ENCODE measurements at regions not wholly inside any gene's neighbourhood (a gene's known extent, or its start where the extent isn't known, plus 50 kb on each side); places are given as distances from the start of the nearest gene placed in this dataset.

- no peaks in the 10 kb centered on the region for H3K27me3 ChIP-seq (ENCODE audit: control insufficient read depth, insufficient read depth, low read length)
- TF ChIP-seq, protein P1, sequence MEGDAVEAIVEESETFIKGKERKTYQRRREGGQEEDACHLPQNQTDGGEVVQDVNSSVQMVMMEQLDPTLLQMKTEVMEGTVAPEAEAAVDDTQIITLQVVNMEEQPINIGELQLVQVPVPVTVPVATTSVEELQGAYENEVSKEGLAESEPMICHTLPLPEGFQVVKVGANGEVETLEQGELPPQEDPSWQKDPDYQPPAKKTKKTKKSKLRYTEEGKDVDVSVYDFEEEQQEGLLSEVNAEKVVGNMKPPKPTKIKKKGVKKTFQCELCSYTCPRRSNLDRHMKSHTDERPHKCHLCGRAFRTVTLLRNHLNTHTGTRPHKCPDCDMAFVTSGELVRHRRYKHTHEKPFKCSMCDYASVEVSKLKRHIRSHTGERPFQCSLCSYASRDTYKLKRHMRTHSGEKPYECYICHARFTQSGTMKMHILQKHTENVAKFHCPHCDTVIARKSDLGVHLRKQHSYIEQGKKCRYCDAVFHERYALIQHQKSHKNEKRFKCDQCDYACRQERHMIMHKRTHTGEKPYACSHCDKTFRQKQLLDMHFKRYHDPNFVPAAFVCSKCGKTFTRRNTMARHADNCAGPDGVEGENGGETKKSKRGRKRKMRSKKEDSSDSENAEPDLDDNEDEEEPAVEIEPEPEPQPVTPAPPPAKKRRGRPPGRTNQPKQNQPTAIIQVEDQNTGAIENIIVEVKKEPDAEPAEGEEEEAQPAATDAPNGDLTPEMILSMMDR (IDR thresholded peaks at IDR 0.05; ENCODE audit: low read depth, low read length) = no peak
- POLR2A ChIA-PET = no interaction called here
- H3K27ac ChIP-seq (ENCODE audit: low read depth, low read length) = no peak overlapping the region
- no peaks in the 10 kb centered on the region for H3K9me3 ChIP-seq (ENCODE audit: control insufficient read depth, insufficient read depth, low read length)
- no peak for DNase-seq (ENCODE audit: low read depth, low spot score)
- CTCF ChIA-PET = no interaction called here
- no peak overlapping the region for H3K4me3 ChIP-seq (ENCODE audit: low read depth, low read length)
Observed at GRCh38 chr12:11446372-11446771, 51.0 kb upstream of the PRB2 start.

DNA sequence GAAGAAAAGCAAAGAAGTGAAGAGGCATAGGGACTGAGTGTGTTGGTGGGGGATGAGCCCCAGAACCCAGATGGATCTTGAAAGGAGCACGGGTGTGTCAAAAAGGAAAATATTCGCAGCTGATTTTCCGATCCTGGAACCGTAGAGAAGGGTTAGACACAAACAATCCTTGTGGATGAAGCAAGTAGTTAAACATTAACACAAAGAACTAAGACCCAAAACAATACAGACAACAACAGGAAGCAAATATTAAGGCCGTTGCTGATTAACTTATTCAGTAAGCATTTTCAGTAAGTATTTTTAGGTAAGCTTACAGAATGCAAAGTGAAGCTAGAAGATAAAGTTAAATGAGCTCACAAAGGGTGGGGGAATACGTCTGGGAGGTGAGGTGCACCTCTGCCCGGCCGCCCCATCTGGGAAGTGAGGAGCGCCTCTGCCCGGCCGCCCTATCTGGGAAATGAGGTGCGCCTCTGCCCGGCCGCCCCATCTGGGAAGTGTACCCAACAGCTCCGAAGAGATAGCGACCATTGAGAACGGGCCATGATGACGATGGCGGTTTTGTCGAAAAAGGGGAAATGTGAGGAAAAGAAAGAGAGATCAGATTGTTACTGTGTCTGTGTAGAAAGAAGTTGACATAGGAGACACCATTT, 62.8 kb upstream of the PRB2 start:
- H3K27ac ChIP-seq (ENCODE audit: low read depth, low read length) = no peak overlapping the region
- ChIA-PET CTCF (no interaction called here), POLR2A (no interaction called here)
- no peaks in the 10 kb centered on the region for H3K9me3 ChIP-seq (ENCODE audit: control insufficient read depth, insufficient read depth, low read length)
- DNase-seq (ENCODE audit: low read depth, low spot score) = no peak
- no peaks in the 10 kb centered on the region for H3K27me3 ChIP-seq (ENCODE audit: control insufficient read depth, insufficient read depth, low read length)
- TF ChIP-seq, protein P1 (IDR thresholded peaks at IDR 0.05; ENCODE audit: low read depth, low read length) = no peak
- no peak overlapping the region for H3K4me3 ChIP-seq (ENCODE audit: low read depth, low read length)

- no peaks in the 10 kb centered on the region for H3K27me3 ChIP-seq (ENCODE audit: control insufficient read depth, insufficient read depth, low read length)
- no peak for DNase-seq (ENCODE audit: low read depth, low spot score)
- H3K4me3 ChIP-seq (ENCODE audit: low read depth, low read length) = no peak overlapping the region
- no peak overlapping the region for H3K27ac ChIP-seq (ENCODE audit: low read depth, low read length)
- H3K9me3 ChIP-seq (ENCODE audit: control insufficient read depth, insufficient read depth, low read length) = no peaks in the 10 kb centered on the region
- TF ChIP-seq, protein P1 (IDR thresholded peaks at IDR 0.05; ENCODE audit: low read depth, low read length) = no peak
- ChIA-PET POLR2A (no interaction called here), CTCF (no interaction called here)
Observed at GRCh38 chr12:11460343-11461023, 65.1 kb upstream of the PRB2 start.

DNA sequence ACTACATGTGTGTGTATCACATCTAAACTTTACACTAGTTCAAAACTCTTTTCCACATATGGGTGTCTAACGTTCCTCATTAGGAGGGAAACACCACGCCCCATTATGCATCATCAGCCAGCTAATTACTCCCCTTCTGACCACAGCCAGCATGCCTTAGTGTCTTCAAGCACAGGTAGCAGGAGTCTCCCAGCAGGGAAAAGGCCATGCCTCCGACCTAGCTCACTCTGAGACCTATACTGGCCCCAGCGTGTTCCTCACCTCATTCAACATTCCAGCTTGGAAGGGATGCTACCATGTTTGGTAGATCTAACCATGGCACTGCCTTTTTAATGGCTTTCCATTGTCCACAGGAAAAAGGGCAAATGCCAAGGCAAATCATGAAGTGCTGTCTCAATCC, 66.1 kb upstream of the PRB2 start:
- no peak overlapping the region for H3K27ac ChIP-seq (ENCODE audit: low read depth, low read length)
- ChIA-PET POLR2A (no interaction called here), CTCF (no interaction called here)
- no peak for DNase-seq (ENCODE audit: low read depth, low spot score)
- H3K27me3 ChIP-seq (ENCODE audit: control insufficient read depth, insufficient read depth, low read length) = no peaks in the 10 kb centered on the region
- no peaks in the 10 kb centered on the region for H3K9me3 ChIP-seq (ENCODE audit: control insufficient read depth, insufficient read depth, low read length)
- no peak overlapping the region for H3K4me3 ChIP-seq (ENCODE audit: low read depth, low read length)
- TF ChIP-seq, protein P1 (IDR thresholded peaks at IDR 0.05; ENCODE audit: low read depth, low read length) = no peak

DNA sequence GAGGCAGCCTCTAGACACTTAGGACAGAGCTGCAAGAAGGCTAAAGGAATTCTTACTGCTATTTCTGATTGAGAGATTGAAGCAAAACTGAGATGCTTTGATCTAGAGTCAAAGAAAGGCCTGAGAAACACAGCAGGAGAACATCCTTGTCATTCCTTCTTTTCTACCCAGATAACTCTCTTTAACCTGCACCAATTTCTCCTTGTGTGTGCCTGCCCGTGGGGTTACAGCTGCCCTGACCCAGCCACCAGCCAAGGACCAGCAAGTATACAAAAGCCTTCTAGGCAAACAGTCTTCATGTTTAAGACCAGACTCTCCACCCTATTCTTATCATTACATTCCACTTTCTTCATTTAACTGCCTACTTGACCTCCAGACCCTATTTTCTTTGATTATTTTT, 81.7 kb upstream of the PRB2 start:
- POLR2A ChIA-PET = no interaction called here
- Histone ChIP-seq H3K9me3 (ENCODE audit: control insufficient read depth, insufficient read depth, low read length) (no peaks in the 10 kb centered on the region), H3K27ac (ENCODE audit: low read depth, low read length) (no peak overlapping the region), H3K27me3 (ENCODE audit: control insufficient read depth, insufficient read depth, low read length) (no peaks in the 10 kb centered on the region), H3K4me3 (ENCODE audit: low read depth, low read length) (no peak overlapping the region)
- TF ChIP-seq, protein P1 (IDR thresholded peaks at IDR 0.05; ENCODE audit: low read depth, low read length) = no peak
- DNase-seq (ENCODE audit: low read depth, low spot score) = no peak
- CTCF ChIA-PET = no interaction called here
